Ovary (tissue), 7 donors: ENCODE measurements at regions not wholly inside any gene's neighbourhood (a gene's known extent, or its start where the extent isn't known, plus 50 kb on each side); places are given as distances from the start of the nearest gene placed in this dataset. TPM values are rescaled to one million over a fixed set of nuclear protein-coding genes. Genes with fewer than 3 reads are reported as not detected.

Experiments
- DNase-seq, 5 donors: peaks; one replicate each; pipeline ENCODE4 v3.0.0-alpha.2; 2019 to 2020
- H3K27ac ChIP-seq, 2 donors: fragments of 200-600 bp; one replicate each; pipeline versions ENCODE4 v1.5.1 to v1.8.0; 2019 to 2022
- H3K27me3 ChIP-seq: fragments of 200-600 bp; one replicate; pipeline ENCODE4 v1.8.0; 2022
- H3K36me3 ChIP-seq: fragments of 200-600 bp; sonication (generic); one replicate; pipeline ENCODE4 v1.5.1; 2019
- H3K4me1 ChIP-seq: one replicate; pipeline ENCODE4 v1.8.1; 2013; ENCODE audit warnings: mild to moderate bottlenecking, moderate library complexity; ENCODE audit not compliant: insufficient read depth
- H3K4me3 ChIP-seq: fragments of 200-600 bp; sonication (generic); one replicate; pipeline ENCODE4 v1.5.1; 2017
- H3K9me3 ChIP-seq, 2 donors: fragments of 200-600 bp in 1 of 2; sonication (generic) in 1 of 2; one replicate each; pipeline versions ENCODE4 v1.5.1 to v1.8.1; 2013 to 2019; ENCODE audit warnings: mild to moderate bottlenecking in 1 of 2, moderate library complexity in 1 of 2
- EP300 ChIP-seq: sonication (generic); formaldehyde crosslinking; IDR thresholded peaks from one replicate; pipeline ENCODE4 v1.6.1; 2017; ENCODE audit warnings: antibody characterized with exemption
- POLR2A ChIP-seq: fragments of 450-650 bp; IDR thresholded peaks from one replicate; pipeline ENCODE4 v1.6.1; 2017; ENCODE audit warnings: antibody characterized with exemption, mild to moderate bottlenecking, moderate library complexity
- WGBS, 3 donors: extraction: QIAGEN DNeasy Blood & Tissue Kit in 1 of 3; methylation state at CpG; one replicate each; pipeline versions ENCODE4 v1.1.5 to v1.1.7; 2013 to 2017; 5-methylcytosine and 5-hydroxymethylcytosine counted together
- intact Hi-C, 4 donors: fragments of 100-400 bp; cut with DNase I; formaldehyde crosslinking; loops; one replicate each; pipeline versions ENCODE4 v1.11.0 to v1.15.1; 2022 to 2023
- small RNA-seq: library from RNA; depleted of rRNA; stranded (forward); fragments of <200 nt; gene quantifications from one replicate; pipeline ENCODE3, GENCODE V24; 2016
- TF ChIP-seq, protein P1 (sequence below), 3 donors: fragments of 450-650 bp in 2 of 3; fragments of 200-600 bp in 1 of 3; IDR thresholded peaks; one replicate each; pipeline versions ENCODE4 v1.5.1 to v1.8.0; 2016 to 2022; ENCODE audit warnings: antibody characterized with exemption in 3 of 3, mild to moderate bottlenecking in 1 of 3
- donor health status: DM: no; HTN: no; CAD: no; lungs with moderate emphysema.
- donor health status: DM: no; HTN: no; CAD: no.
- donor health status: Bipolar disorder and iron deficiency.
- donor health status: DM: no; HTN: no; CAD: no.
- donor health status: DM: yes; HTN: yes; CAD: no.

- Histone ChIP-seq H3K36me3 (no peaks in the 10 kb centered on the region), H3K4me3 (no peak overlapping the region), H3K9me3 (no peaks in the 10 kb centered on the region), H3K27ac (no peak overlapping the region), H3K27me3 (no peaks in the 10 kb centered on the region), H3K4me1 (no peaks in the 10 kb centered on the region)
- no peak for TF ChIP-seq EP300
- TF ChIP-seq, protein P1, sequence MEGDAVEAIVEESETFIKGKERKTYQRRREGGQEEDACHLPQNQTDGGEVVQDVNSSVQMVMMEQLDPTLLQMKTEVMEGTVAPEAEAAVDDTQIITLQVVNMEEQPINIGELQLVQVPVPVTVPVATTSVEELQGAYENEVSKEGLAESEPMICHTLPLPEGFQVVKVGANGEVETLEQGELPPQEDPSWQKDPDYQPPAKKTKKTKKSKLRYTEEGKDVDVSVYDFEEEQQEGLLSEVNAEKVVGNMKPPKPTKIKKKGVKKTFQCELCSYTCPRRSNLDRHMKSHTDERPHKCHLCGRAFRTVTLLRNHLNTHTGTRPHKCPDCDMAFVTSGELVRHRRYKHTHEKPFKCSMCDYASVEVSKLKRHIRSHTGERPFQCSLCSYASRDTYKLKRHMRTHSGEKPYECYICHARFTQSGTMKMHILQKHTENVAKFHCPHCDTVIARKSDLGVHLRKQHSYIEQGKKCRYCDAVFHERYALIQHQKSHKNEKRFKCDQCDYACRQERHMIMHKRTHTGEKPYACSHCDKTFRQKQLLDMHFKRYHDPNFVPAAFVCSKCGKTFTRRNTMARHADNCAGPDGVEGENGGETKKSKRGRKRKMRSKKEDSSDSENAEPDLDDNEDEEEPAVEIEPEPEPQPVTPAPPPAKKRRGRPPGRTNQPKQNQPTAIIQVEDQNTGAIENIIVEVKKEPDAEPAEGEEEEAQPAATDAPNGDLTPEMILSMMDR (IDR thresholded peaks at IDR 0.05), result no peak
- no peak for TF ChIP-seq POLR2A
- 69 to 77% (median 73%) methylated on average over 2 of the region's 2 CpGs for WGBS, 3 donors
- DNase-seq, result no peak
- intact Hi-C loops, result no loop called here
These were observed 528.4 kb downstream of the PKHD1 start for GRCh38 chr6:51559059-51559458.

DNA sequence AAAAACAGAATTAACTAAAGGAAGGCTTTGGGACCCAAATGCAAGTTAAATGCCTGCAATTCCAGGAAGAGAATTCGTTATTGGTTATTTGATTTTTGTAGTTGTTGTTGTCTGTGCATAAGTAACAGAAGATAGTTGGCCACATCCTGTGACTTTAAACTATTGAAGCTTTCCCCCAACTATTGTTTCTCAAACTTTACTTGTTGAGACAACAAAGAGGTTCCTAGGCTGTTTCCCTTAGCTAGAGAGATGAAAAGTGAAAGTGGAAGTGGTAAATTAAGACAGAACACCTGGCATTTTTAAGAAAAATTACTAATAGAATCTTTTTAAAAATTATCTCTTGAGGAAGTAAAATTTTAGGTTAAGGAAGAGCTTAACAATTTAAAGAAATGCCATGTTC lies 525.2 kb downstream of the PKHD1 start:
- Histone ChIP-seq H3K27ac (no peak overlapping the region), H3K9me3 (no peaks in the 10 kb centered on the region), H3K4me3 (no peak overlapping the region), H3K36me3 (no peaks in the 10 kb centered on the region), H3K4me1 (no peaks in the 10 kb centered on the region), H3K27me3 (no peaks in the 10 kb centered on the region)
- whole genome bisulfite sequencing, 3 donors, result 42 to 53% (median 43%) methylated on average over 1 of the region's 1 CpG
- TF ChIP-seq, protein P1 (IDR thresholded peaks at IDR 0.05), result no peak
- TF ChIP-seq POLR2A (no peak), EP300 (no peak)
- no peak for DNase-seq
- intact Hi-C loops, result no loop called here

Small RNA genes in the stretch of these regions (small RNA-seq; reads per million reads assigned to genes)
- not detected for gene RF00572
